ENCODE measurements at regions not wholly inside any gene's neighbourhood (a gene's known extent, or its start where the extent isn't known, plus 50 kb on each side); places are given as distances from the start of the nearest gene placed in this dataset.
"Not testable (repeated sequence)": the region's sequence is repeated elsewhere in the genome, so short reads cannot be mapped to it uniquely, and the experiment has no call there.

- no peaks in the 10 kb centered on the region for H3K27me3 ChIP-seq (ENCODE audit: insufficient read depth, insufficient read length)
- H3K9ac ChIP-seq (ENCODE audit: insufficient read length, low read depth): no peak overlapping the region
- H3K4me1 ChIP-seq (ENCODE audit: insufficient read depth, insufficient read length): no peaks in the 10 kb centered on the region
- DNase-seq (ENCODE audit: low read depth, low spot score): no peak
- H3K9me3 ChIP-seq (ENCODE audit: insufficient read depth, low read length): no peaks in the 10 kb centered on the region
- H3K36me3 ChIP-seq (ENCODE audit: insufficient read depth, insufficient read length, low read length): no peaks in the 10 kb centered on the region
- TF ChIP-seq SUZ12 (IDR thresholded peaks at IDR 0.05; ENCODE audit: extremely low read depth, insufficient read depth, insufficient read length) (no peak), ZNF274 (IDR thresholded peaks at IDR 0.05; ENCODE audit: low read depth, low read length) (no peak), YY1 (IDR thresholded peaks at IDR 0.05; ENCODE audit: insufficient read depth, insufficient read length) (no peak)
- H3K4me3 ChIP-seq (ENCODE audit: insufficient read length, low read depth): no peak overlapping the region
Measured at GRCh38 chr7:25460433-25460832, 232.1 kb upstream of the NPVF start.

- no peaks in the 10 kb centered on the region for H3K4me1 ChIP-seq (ENCODE audit: insufficient read depth, insufficient read length)
- H3K9ac ChIP-seq (ENCODE audit: insufficient read length, low read depth): no peak overlapping the region
- H3K36me3 ChIP-seq (ENCODE audit: insufficient read depth, insufficient read length, low read length): no peaks in the 10 kb centered on the region
- no peaks in the 10 kb centered on the region for H3K27me3 ChIP-seq (ENCODE audit: insufficient read depth, insufficient read length)
- no peak for DNase-seq (ENCODE audit: low read depth, low spot score)
- TF ChIP-seq ZNF274 (IDR thresholded peaks at IDR 0.05; ENCODE audit: low read depth, low read length): no peak
- TF ChIP-seq YY1 (IDR thresholded peaks at IDR 0.05; ENCODE audit: insufficient read depth, insufficient read length): no peak
- TF ChIP-seq SUZ12 (IDR thresholded peaks at IDR 0.05; ENCODE audit: extremely low read depth, insufficient read depth, insufficient read length): no peak
- no peak overlapping the region for H3K4me3 ChIP-seq (ENCODE audit: insufficient read length, low read depth)
- no peaks in the 10 kb centered on the region for H3K9me3 ChIP-seq (ENCODE audit: insufficient read depth, low read length)
Measured at GRCh38 chr7:25469669-25470068, 241.4 kb upstream of the NPVF start.

- no peak for TF ChIP-seq SUZ12 (IDR thresholded peaks at IDR 0.05; ENCODE audit: extremely low read depth, insufficient read depth, insufficient read length)
- no peak for TF ChIP-seq ZNF274 (IDR thresholded peaks at IDR 0.05; ENCODE audit: low read depth, low read length)
- TF ChIP-seq YY1 (IDR thresholded peaks at IDR 0.05; ENCODE audit: insufficient read depth, insufficient read length): no peak
- Histone ChIP-seq H3K9ac (ENCODE audit: insufficient read length, low read depth) (no peak overlapping the region), H3K9me3 (ENCODE audit: insufficient read depth, low read length) (no peaks in the 10 kb centered on the region), H3K27me3 (ENCODE audit: insufficient read depth, insufficient read length) (no peaks in the 10 kb centered on the region), H3K4me3 (ENCODE audit: insufficient read length, low read depth) (no peak overlapping the region), H3K36me3 (ENCODE audit: insufficient read depth, insufficient read length, low read length) (no peaks in the 10 kb centered on the region), H3K4me1 (ENCODE audit: insufficient read depth, insufficient read length) (no peaks in the 10 kb centered on the region)
- DNase-seq (ENCODE audit: low read depth, low spot score): no peak
Measured at GRCh38 chr7:25476863-25477499, 248.7 kb upstream of the NPVF start.

- DNase-seq (ENCODE audit: low read depth, low spot score); H3K4me3 ChIP-seq (ENCODE audit: insufficient read length, low read depth); H3K9me3 ChIP-seq (ENCODE audit: insufficient read depth, low read length); H3K4me1 ChIP-seq (ENCODE audit: insufficient read depth, insufficient read length); H3K36me3 ChIP-seq (ENCODE audit: insufficient read depth, insufficient read length, low read length); H3K9ac ChIP-seq (ENCODE audit: insufficient read length, low read depth); H3K27me3 ChIP-seq (ENCODE audit: insufficient read depth, insufficient read length): not testable (repeated sequence)
Measured at GRCh38 chr7:25478221-25478620, 249.9 kb upstream of the NPVF start.

GRCh38 chr7:25478925-25479324 lies 250.6 kb upstream of the NPVF start:
- H3K4me1 ChIP-seq (ENCODE audit: insufficient read depth, insufficient read length): no peaks in the 10 kb centered on the region

GRCh38 chr7:25481891-25482290 lies 253.6 kb upstream of the NPVF start:
- no peaks in the 10 kb centered on the region for H3K4me1 ChIP-seq (ENCODE audit: insufficient read depth, insufficient read length)
- no peak overlapping the region for H3K9ac ChIP-seq (ENCODE audit: insufficient read length, low read depth)
- TF ChIP-seq ZNF274 (IDR thresholded peaks at IDR 0.05; ENCODE audit: low read depth, low read length) (no peak), SUZ12 (IDR thresholded peaks at IDR 0.05; ENCODE audit: extremely low read depth, insufficient read depth, insufficient read length) (no peak), YY1 (IDR thresholded peaks at IDR 0.05; ENCODE audit: insufficient read depth, insufficient read length) (no peak)
- H3K36me3 ChIP-seq (ENCODE audit: insufficient read depth, insufficient read length, low read length): no peaks in the 10 kb centered on the region
- H3K9me3 ChIP-seq (ENCODE audit: insufficient read depth, low read length): no peaks in the 10 kb centered on the region
- DNase-seq (ENCODE audit: low read depth, low spot score): no peak
- no peak overlapping the region for H3K4me3 ChIP-seq (ENCODE audit: insufficient read length, low read depth)
- H3K27me3 ChIP-seq (ENCODE audit: insufficient read depth, insufficient read length): no peaks in the 10 kb centered on the region

More at GRCh38 chr7:25478925-25479324, 250.6 kb upstream of the NPVF start:
- Histone ChIP-seq H3K27me3 (ENCODE audit: insufficient read depth, insufficient read length) (no peaks in the 10 kb centered on the region), H3K9ac (ENCODE audit: insufficient read length, low read depth) (no peak overlapping the region), H3K36me3 (ENCODE audit: insufficient read depth, insufficient read length, low read length) (no peaks in the 10 kb centered on the region), H3K4me3 (ENCODE audit: insufficient read length, low read depth) (no peak overlapping the region), H3K9me3 (ENCODE audit: insufficient read depth, low read length) (no peaks in the 10 kb centered on the region)
- no peak for DNase-seq (ENCODE audit: low read depth, low spot score)
- TF ChIP-seq SUZ12 (IDR thresholded peaks at IDR 0.05; ENCODE audit: extremely low read depth, insufficient read depth, insufficient read length) (no peak), ZNF274 (IDR thresholded peaks at IDR 0.05; ENCODE audit: low read depth, low read length) (no peak), YY1 (IDR thresholded peaks at IDR 0.05; ENCODE audit: insufficient read depth, insufficient read length) (no peak)

- TF ChIP-seq ZNF274 (IDR thresholded peaks at IDR 0.05; ENCODE audit: low read depth, low read length) (no peak), SUZ12 (IDR thresholded peaks at IDR 0.05; ENCODE audit: extremely low read depth, insufficient read depth, insufficient read length) (no peak), YY1 (IDR thresholded peaks at IDR 0.05; ENCODE audit: insufficient read depth, insufficient read length) (no peak)
- Histone ChIP-seq H3K4me3 (ENCODE audit: insufficient read length, low read depth) (no peak overlapping the region), H3K36me3 (ENCODE audit: insufficient read depth, insufficient read length, low read length) (no peaks in the 10 kb centered on the region), H3K9ac (ENCODE audit: insufficient read length, low read depth) (no peak overlapping the region), H3K4me1 (ENCODE audit: insufficient read depth, insufficient read length) (no peaks in the 10 kb centered on the region), H3K27me3 (ENCODE audit: insufficient read depth, insufficient read length) (no peaks in the 10 kb centered on the region), H3K9me3 (ENCODE audit: insufficient read depth, low read length) (no peaks in the 10 kb centered on the region)
- DNase-seq (ENCODE audit: low read depth, low spot score): no peak
Measured at GRCh38 chr7:25482631-25483030, 254.3 kb upstream of the NPVF start.

Measured in NT2/D1 (cell line).